HFFc6 (cell line): ENCODE measurements at regions not wholly inside any gene's neighbourhood (a gene's known extent, or its start where the extent isn't known, plus 50 kb on each side); places are given as distances from the start of the nearest gene placed in this dataset.
A peak's percentile ranks its signal among the peaks of the same experiment; 100 is the strongest.

Experiments used
- DNase-seq: peaks from one replicate; pipeline ENCODE4 v3.0.0-alpha.2; 2018
- H3K27ac Mint-ChIP-seq: 2 replicates; pipeline ENCODE4 v1.8.0; 2020; ENCODE audit warnings: mild to moderate bottlenecking, mixed read lengths
- H3K27me3 Mint-ChIP-seq: 2 replicates; pipeline ENCODE4 v1.8.0; 2021; ENCODE audit warnings: mild to moderate bottlenecking, moderate library complexity, mixed read lengths; ENCODE audit not compliant: insufficient read depth
- H3K36me3 Mint-ChIP-seq: 2 replicates; pipeline ENCODE4 v1.8.0; 2021; ENCODE audit warnings: low read depth, mixed read lengths
- H3K4me1 Mint-ChIP-seq: 2 replicates; pipeline ENCODE4 v1.8.0; 2020; ENCODE audit warnings: low read depth, mixed read lengths
- H3K4me3 Mint-ChIP-seq: 2 replicates; pipeline ENCODE4 v1.8.0; 2020; ENCODE audit warnings: mild to moderate bottlenecking, moderate library complexity, mixed read lengths
- H3K9me3 Mint-ChIP-seq: 2 replicates; pipeline ENCODE4 v1.8.0; 2020; ENCODE audit warnings: mild to moderate bottlenecking, mixed read lengths
- CTCF ChIP-seq: fragments of 200-600 bp; sonication (generic); IDR thresholded peaks from 2 replicates; pipeline ENCODE4 v1.5.0; 2021; ENCODE audit warnings: antibody characterized with exemption, mild to moderate bottlenecking

- H3K4me3 Mint-ChIP-seq, result no peak overlapping the region
- TF ChIP-seq CTCF, result no peak
Measured at GRCh38 chrY:12593532-12594216, 107.4 kb upstream of the USP9Y start.

GRCh38 chrY:12598783-12599182 lies 102.2 kb upstream of the USP9Y start:
- H3K4me1 Mint-ChIP-seq, result peaks cover 18% of the 10 kb centered on the region
- no peak for DNase-seq
- H3K4me3 Mint-ChIP-seq, result peak overlapping the region; percentile 54
- no peaks in the 10 kb centered on the region for H3K27me3 Mint-ChIP-seq
- no peaks in the 10 kb centered on the region for H3K9me3 Mint-ChIP-seq
- peak overlapping the region; percentile 82 for H3K27ac Mint-ChIP-seq
- no peak for TF ChIP-seq CTCF
- H3K36me3 Mint-ChIP-seq, result no peaks in the 10 kb centered on the region

More at GRCh38 chrY:12593532-12594216, 107.4 kb upstream of the USP9Y start:
- H3K27me3 Mint-ChIP-seq, result no peaks in the 10 kb centered on the region
- no peak for DNase-seq
- H3K4me1 Mint-ChIP-seq, result peaks cover 17% of the 10 kb centered on the region
- no peaks in the 10 kb centered on the region for H3K36me3 Mint-ChIP-seq
- H3K9me3 Mint-ChIP-seq, result no peaks in the 10 kb centered on the region
- no peak overlapping the region for H3K27ac Mint-ChIP-seq

- Mint-ChIP-seq H3K9me3 (no peaks in the 10 kb centered on the region), H3K4me3 (no peak overlapping the region), H3K27ac (no peak overlapping the region), H3K36me3 (no peaks in the 10 kb centered on the region), H3K27me3 (no peaks in the 10 kb centered on the region; the same call in 1 of the 2 replicates), H3K4me1 (peaks cover 9% of the 10 kb centered on the region)
- no peak for TF ChIP-seq CTCF
- no peak for DNase-seq
Measured at GRCh38 chrY:12605426-12605825, 95.6 kb upstream of the USP9Y start.

GRCh38 chrY:12610861-12611260 lies 90.2 kb upstream of the USP9Y start:
- peaks cover 11% of the 10 kb centered on the region for H3K9me3 Mint-ChIP-seq
- H3K36me3 Mint-ChIP-seq, result peaks cover 25% of the 10 kb centered on the region
- H3K4me3 Mint-ChIP-seq, result no peak overlapping the region
- DNase-seq, result no peak
- no peak for TF ChIP-seq CTCF
- peaks cover 11% of the 10 kb centered on the region for H3K4me1 Mint-ChIP-seq
- no peak overlapping the region for H3K27ac Mint-ChIP-seq
- H3K27me3 Mint-ChIP-seq, result no peaks in the 10 kb centered on the region; the same call in none of the 2 replicates

GRCh38 chrY:12615733-12616446 lies 85.1 kb upstream of the USP9Y start:
- Mint-ChIP-seq H3K9me3 (peaks cover 11% of the 10 kb centered on the region), H3K4me3 (no peak overlapping the region), H3K27me3 (no peaks in the 10 kb centered on the region; the same call in 1 of the 2 replicates), H3K36me3 (peaks cover 25% of the 10 kb centered on the region), H3K27ac (peak overlapping the region; percentile 40; the same call in 1 of the 2 replicates), H3K4me1 (peaks cover 21% of the 10 kb centered on the region)
- DNase-seq, result peak; percentile 37
- no peak for TF ChIP-seq CTCF
